ENCODE measurements at regions not wholly inside any gene's neighbourhood (a gene's known extent, or its start where the extent isn't known, plus 50 kb on each side); places are given as distances from the start of the nearest gene placed in this dataset.

- no peaks in the 10 kb centered on the region for H3K4me1 ChIP-seq (ENCODE audit: insufficient read depth)
- TF ChIP-seq EZH2phosphoT487 (IDR thresholded peaks at IDR 0.05; ENCODE audit: insufficient read depth, low read depth) (no peak), EZH2 (IDR thresholded peaks at IDR 0.05; ENCODE audit: insufficient read depth, poor library complexity, severe bottlenecking) (no peak)
These were observed 364.7 kb downstream of the BCL11B start for GRCh38 chr14:98907271-98907670.

DNA sequence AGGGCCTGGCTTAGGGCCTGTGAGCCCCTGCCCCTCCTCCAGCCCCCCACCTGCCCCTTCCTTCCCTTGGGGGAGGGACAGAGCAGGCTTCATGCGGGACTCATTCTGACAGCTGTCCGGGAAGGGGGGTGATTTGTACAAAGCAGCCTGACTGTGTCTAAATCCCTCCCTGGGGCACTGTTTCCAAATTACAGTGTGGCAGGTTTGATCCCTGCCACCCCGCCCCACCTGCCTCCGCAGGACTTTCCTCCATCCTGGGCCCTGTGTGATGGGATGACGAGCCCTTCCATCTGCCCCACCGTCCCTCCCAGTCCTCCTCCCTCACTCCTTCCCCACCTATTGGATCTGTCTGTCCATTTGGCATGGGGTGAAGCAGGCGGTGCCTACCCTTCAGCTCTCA is 363.9 kb downstream of the BCL11B start:
- in situ Hi-C loops (cut with MboI), result no loop called here
- 90 to 93% methylated on average over 7 of the region's 7 CpGs for WGBS, 2 experiments (ENCODE audit: low coverage in 1 of 2, low lambda C conversion rate in 2 of 2, missing lambda C conversion rate in 2 of 2)
- no peak overlapping the region for H3K9ac ChIP-seq
- no peak overlapping the region for H3K27ac ChIP-seq
- H3K4me2 ChIP-seq (ENCODE audit: unreplicated experiment), result no peak overlapping the region
- no peaks in the 10 kb centered on the region; the same call in 1 of the 2 replicates for H3K27me3 ChIP-seq (replicated peaks; ENCODE audit: insufficient read depth)
- TF ChIP-seq EZH2 (IDR thresholded peaks at IDR 0.05; ENCODE audit: insufficient read depth, poor library complexity, severe bottlenecking) (no peak), EZH2phosphoT487 (IDR thresholded peaks at IDR 0.05; ENCODE audit: insufficient read depth, low read depth) (no peak)
- H3K4me1 ChIP-seq (ENCODE audit: insufficient read depth), result no peaks in the 10 kb centered on the region
- no peaks in the 10 kb centered on the region for H4K20me1 ChIP-seq (ENCODE audit: insufficient read depth)
- no peaks in the 10 kb centered on the region for H3F3A ChIP-seq (ENCODE audit: insufficient read depth)
- H3K79me2 ChIP-seq (ENCODE audit: insufficient read depth), result no peaks in the 10 kb centered on the region
- no peaks in the 10 kb centered on the region for H3K9me3 ChIP-seq (ENCODE audit: low read depth)
- H3K9me2 ChIP-seq (ENCODE audit: insufficient read depth), result no peaks in the 10 kb centered on the region
- no peak overlapping the region for H3K4me3 ChIP-seq
- no peaks in the 10 kb centered on the region for H3K36me3 ChIP-seq (ENCODE audit: low read depth)
- no peak for DNase-seq
- H2AFZ ChIP-seq, result no peak overlapping the region

More at GRCh38 chr14:98907271-98907670, 364.7 kb downstream of the BCL11B start:
- no peak for DNase-seq
- WGBS, 2 experiments (ENCODE audit: low coverage in 1 of 2, low lambda C conversion rate in 2 of 2, missing lambda C conversion rate in 2 of 2), result 84 to 98% methylated on average over 5 of the region's 5 CpGs
- Histone ChIP-seq H3K27ac (no peak overlapping the region), H4K20me1 (ENCODE audit: insufficient read depth) (no peaks in the 10 kb centered on the region), H3K79me2 (ENCODE audit: insufficient read depth) (no peaks in the 10 kb centered on the region), H3K9ac (no peak overlapping the region), H3K36me3 (ENCODE audit: low read depth) (no peaks in the 10 kb centered on the region), H3K9me2 (ENCODE audit: insufficient read depth) (no peaks in the 10 kb centered on the region), H2AFZ (no peak overlapping the region), H3F3A (ENCODE audit: insufficient read depth) (no peaks in the 10 kb centered on the region), H3K9me3 (ENCODE audit: low read depth) (no peaks in the 10 kb centered on the region), H3K27me3 (replicated peaks; ENCODE audit: insufficient read depth) (no peaks in the 10 kb centered on the region; the same call in 1 of the 2 replicates), H3K4me3 (no peak overlapping the region), H3K4me2 (ENCODE audit: unreplicated experiment) (no peak overlapping the region)
- in situ Hi-C loops (cut with MboI), result no loop called here

DNA sequence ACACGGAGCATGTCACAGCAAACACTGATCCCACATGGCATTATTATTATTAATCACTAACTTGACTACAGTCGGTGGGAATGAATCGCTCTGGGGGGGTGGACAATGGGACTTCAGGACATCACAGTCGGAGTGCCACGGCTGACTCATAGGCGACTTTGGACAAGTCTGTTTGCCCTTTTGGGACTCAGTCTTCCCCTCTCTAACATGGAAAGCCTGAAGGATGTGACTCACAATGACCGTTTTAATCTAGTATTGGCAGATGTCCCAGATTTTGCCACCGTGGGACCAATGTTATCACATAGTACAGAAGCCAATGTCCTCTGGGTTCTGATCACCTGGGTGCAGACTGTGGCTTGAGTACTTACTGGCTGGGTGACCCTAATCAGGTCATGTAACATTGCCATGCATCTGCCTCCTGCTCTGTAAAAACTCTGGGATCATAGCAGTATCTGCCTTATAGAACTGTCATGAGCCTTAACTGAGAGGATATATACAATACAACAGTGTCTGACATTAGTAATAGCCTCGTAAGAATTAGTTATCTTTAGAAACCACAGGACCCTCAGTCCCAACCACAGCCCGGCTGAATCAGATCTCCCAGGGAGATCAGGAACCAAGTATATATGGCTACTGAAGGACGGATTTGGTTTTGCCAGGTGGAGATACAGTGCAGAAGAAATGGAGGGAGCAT is 362.6 kb downstream of the BCL11B start:
- no peaks in the 10 kb centered on the region for H4K20me1 ChIP-seq (ENCODE audit: insufficient read depth)
- H3K27ac ChIP-seq, result no peak overlapping the region
- DNase-seq, result peak; percentile 38

GRCh38 chr14:98910061-98910460 is 361.9 kb downstream of the BCL11B start:
- in situ Hi-C loops (cut with MboI), result no loop called here
- 64 to 66% methylated on average over 3 of the region's 3 CpGs for WGBS, 2 experiments (ENCODE audit: low coverage in 1 of 2, low lambda C conversion rate in 2 of 2, missing lambda C conversion rate in 2 of 2)

More for the DNA sequence above, 362.6 kb downstream of the BCL11B start:
- no peak overlapping the region for H2AFZ ChIP-seq
- H3K27me3 ChIP-seq (replicated peaks; ENCODE audit: insufficient read depth), result no peaks in the 10 kb centered on the region; the same call in 1 of the 2 replicates
- no peak overlapping the region for H3K9ac ChIP-seq
- 6 to 7% methylated on average over 11 of the region's 11 CpGs for WGBS, 2 experiments (ENCODE audit: low coverage in 1 of 2, low lambda C conversion rate in 2 of 2, missing lambda C conversion rate in 2 of 2)
- H3K36me3 ChIP-seq (ENCODE audit: low read depth), result no peaks in the 10 kb centered on the region
- H3K79me2 ChIP-seq (ENCODE audit: insufficient read depth), result no peaks in the 10 kb centered on the region
- no peaks in the 10 kb centered on the region for H3K4me1 ChIP-seq (ENCODE audit: insufficient read depth)
- H3K4me3 ChIP-seq, result no peak overlapping the region
- H3K4me2 ChIP-seq (ENCODE audit: unreplicated experiment), result no peak overlapping the region
- no peaks in the 10 kb centered on the region for H3K9me2 ChIP-seq (ENCODE audit: insufficient read depth)
- TF ChIP-seq EZH2phosphoT487 (IDR thresholded peaks at IDR 0.05; ENCODE audit: insufficient read depth, low read depth) (no peak), EZH2 (IDR thresholded peaks at IDR 0.05; ENCODE audit: insufficient read depth, poor library complexity, severe bottlenecking) (no peak)
- no peaks in the 10 kb centered on the region for H3F3A ChIP-seq (ENCODE audit: insufficient read depth)
- in situ Hi-C loops (cut with MboI), result no loop called here
- no peaks in the 10 kb centered on the region for H3K9me3 ChIP-seq (ENCODE audit: low read depth)

More at GRCh38 chr14:98910061-98910460, 361.9 kb downstream of the BCL11B start:
- no peaks in the 10 kb centered on the region; the same call in 1 of the 2 replicates for H3K27me3 ChIP-seq (replicated peaks; ENCODE audit: insufficient read depth)
- no peaks in the 10 kb centered on the region for H3K9me3 ChIP-seq (ENCODE audit: low read depth)
- no peak overlapping the region for H3K4me3 ChIP-seq
- no peaks in the 10 kb centered on the region for H3K4me1 ChIP-seq (ENCODE audit: insufficient read depth)
- DNase-seq, result no peak
- TF ChIP-seq EZH2 (IDR thresholded peaks at IDR 0.05; ENCODE audit: insufficient read depth, poor library complexity, severe bottlenecking) (no peak), EZH2phosphoT487 (IDR thresholded peaks at IDR 0.05; ENCODE audit: insufficient read depth, low read depth) (no peak)
- H3K9ac ChIP-seq, result no peak overlapping the region
- no peaks in the 10 kb centered on the region for H3K36me3 ChIP-seq (ENCODE audit: low read depth)
- no peak overlapping the region for H3K4me2 ChIP-seq (ENCODE audit: unreplicated experiment)
- H4K20me1 ChIP-seq (ENCODE audit: insufficient read depth), result no peaks in the 10 kb centered on the region
- H3K27ac ChIP-seq, result no peak overlapping the region
- H3K9me2 ChIP-seq (ENCODE audit: insufficient read depth), result no peaks in the 10 kb centered on the region
- no peaks in the 10 kb centered on the region for H3F3A ChIP-seq (ENCODE audit: insufficient read depth)
- no peak overlapping the region for H2AFZ ChIP-seq
- no peaks in the 10 kb centered on the region for H3K79me2 ChIP-seq (ENCODE audit: insufficient read depth)

Measured in GM23248 (cell line).